ENCODE measurements at regions not wholly inside any gene's neighbourhood (a gene's known extent, or its start where the extent isn't known, plus 50 kb on each side); places are given as distances from the start of the nearest gene placed in this dataset.

GRCh38 chr3:174715386-174715785 lies 143.7 kb upstream of the NAALADL2 start:
- Histone ChIP-seq H3K9me3 (no peaks in the 10 kb centered on the region), H3K4me1 (no peaks in the 10 kb centered on the region), H3K36me3 (no peaks in the 10 kb centered on the region), H3K4me3 (ENCODE audit: low read depth, low read length) (no peak overlapping the region), H3K27me3 (no peaks in the 10 kb centered on the region)
- TF ChIP-seq, protein P1, sequence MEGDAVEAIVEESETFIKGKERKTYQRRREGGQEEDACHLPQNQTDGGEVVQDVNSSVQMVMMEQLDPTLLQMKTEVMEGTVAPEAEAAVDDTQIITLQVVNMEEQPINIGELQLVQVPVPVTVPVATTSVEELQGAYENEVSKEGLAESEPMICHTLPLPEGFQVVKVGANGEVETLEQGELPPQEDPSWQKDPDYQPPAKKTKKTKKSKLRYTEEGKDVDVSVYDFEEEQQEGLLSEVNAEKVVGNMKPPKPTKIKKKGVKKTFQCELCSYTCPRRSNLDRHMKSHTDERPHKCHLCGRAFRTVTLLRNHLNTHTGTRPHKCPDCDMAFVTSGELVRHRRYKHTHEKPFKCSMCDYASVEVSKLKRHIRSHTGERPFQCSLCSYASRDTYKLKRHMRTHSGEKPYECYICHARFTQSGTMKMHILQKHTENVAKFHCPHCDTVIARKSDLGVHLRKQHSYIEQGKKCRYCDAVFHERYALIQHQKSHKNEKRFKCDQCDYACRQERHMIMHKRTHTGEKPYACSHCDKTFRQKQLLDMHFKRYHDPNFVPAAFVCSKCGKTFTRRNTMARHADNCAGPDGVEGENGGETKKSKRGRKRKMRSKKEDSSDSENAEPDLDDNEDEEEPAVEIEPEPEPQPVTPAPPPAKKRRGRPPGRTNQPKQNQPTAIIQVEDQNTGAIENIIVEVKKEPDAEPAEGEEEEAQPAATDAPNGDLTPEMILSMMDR (IDR thresholded peaks at IDR 0.05; ENCODE audit: low read depth, low read length) = no peak
- no peak for DNase-seq

DNA sequence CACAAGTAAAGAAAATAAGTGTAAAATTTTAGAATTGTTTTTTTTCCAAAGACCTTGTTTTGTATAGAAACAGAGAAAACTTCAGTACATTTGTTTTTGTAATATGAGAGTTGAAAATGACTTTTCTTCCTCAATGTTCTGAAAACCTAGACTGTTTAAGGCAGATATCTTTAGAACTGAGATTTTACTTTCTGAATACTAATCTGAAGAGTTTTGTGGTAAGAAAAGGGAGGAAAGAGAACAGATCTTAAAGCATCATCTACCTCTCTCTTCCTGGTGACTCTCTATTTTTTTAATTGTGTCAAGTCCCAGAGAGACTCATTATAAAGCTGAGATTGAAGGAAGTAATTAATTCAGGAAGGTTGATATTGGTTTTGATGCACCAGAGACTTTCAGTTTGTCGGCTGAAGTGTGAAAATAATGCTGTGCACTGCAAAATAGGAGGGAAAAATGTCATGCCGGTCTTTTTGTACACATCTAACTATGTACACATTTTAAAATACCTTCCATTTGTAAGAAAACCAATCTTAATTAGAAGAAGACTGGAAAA lies 142.1 kb upstream of the NAALADL2 start:
- H3K27me3 ChIP-seq = no peaks in the 10 kb centered on the region
- H3K36me3 ChIP-seq = no peaks in the 10 kb centered on the region
- no peaks in the 10 kb centered on the region for H3K9me3 ChIP-seq
- H3K4me3 ChIP-seq (ENCODE audit: low read depth, low read length) = no peak overlapping the region
- DNase-seq = no peak
- TF ChIP-seq, protein P1 (IDR thresholded peaks at IDR 0.05; ENCODE audit: low read depth, low read length) = no peak
- H3K4me1 ChIP-seq = no peaks in the 10 kb centered on the region

DNA sequence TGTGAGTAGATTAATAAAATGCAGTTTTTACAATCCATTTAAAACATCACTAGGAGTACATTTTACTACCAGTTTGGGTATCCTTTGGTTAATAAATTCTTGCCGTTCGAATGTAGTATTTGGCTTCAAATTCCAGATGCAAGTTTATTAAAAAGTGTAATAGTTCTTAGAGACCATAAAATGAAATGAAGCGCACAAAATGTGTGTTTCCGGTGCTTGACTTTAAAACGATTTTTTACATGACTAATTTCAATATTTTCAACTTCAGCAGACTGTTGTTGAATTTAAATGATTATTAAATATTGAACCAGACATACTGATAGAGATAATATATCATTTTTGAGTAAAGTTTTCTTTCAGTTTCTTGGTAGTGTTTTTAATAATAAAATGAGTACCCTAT lies 138.4 kb upstream of the NAALADL2 start:
- H3K4me3 ChIP-seq (ENCODE audit: low read depth, low read length) = no peak overlapping the region
- H3K4me1 ChIP-seq = no peaks in the 10 kb centered on the region
- no peaks in the 10 kb centered on the region for H3K36me3 ChIP-seq
- no peaks in the 10 kb centered on the region for H3K9me3 ChIP-seq
- H3K27me3 ChIP-seq = no peaks in the 10 kb centered on the region
- TF ChIP-seq, protein P1 (IDR thresholded peaks at IDR 0.05; ENCODE audit: low read depth, low read length) = no peak
- DNase-seq = no peak

DNA sequence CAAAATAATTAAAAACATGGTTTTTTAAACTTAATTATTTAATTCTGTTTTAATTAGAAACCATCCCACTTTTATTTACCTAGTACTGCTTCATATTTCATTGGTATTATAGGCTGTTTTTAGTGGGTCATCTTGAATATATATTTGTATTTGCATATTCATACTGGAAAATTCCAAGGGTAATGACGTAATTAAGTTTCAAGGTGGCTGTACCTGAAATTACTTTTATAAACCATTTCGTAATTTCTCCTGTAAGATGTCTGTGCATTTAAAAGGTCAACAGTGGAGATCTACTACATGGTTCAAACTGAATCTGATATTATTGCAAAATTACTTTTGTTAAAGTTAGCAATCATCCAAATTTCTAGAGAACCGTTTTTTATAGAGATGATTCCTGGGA lies 133.8 kb upstream of the NAALADL2 start:
- H3K4me3 ChIP-seq (ENCODE audit: low read depth, low read length) = no peak overlapping the region
- TF ChIP-seq, protein P1 (IDR thresholded peaks at IDR 0.05; ENCODE audit: low read depth, low read length) = no peak
- DNase-seq = no peak
- H3K4me1 ChIP-seq = no peaks in the 10 kb centered on the region
- H3K36me3 ChIP-seq = no peaks in the 10 kb centered on the region
- H3K9me3 ChIP-seq = no peaks in the 10 kb centered on the region
- no peaks in the 10 kb centered on the region for H3K27me3 ChIP-seq

GRCh38 chr3:174737966-174738365 lies 121.2 kb upstream of the NAALADL2 start:
- DNase-seq = no peak
- no peaks in the 10 kb centered on the region for H3K36me3 ChIP-seq
- H3K27me3 ChIP-seq = no peaks in the 10 kb centered on the region
- no peak overlapping the region for H3K4me3 ChIP-seq (ENCODE audit: low read depth, low read length)
- no peaks in the 10 kb centered on the region for H3K4me1 ChIP-seq
- H3K9me3 ChIP-seq = no peaks in the 10 kb centered on the region
- TF ChIP-seq, protein P1 (IDR thresholded peaks at IDR 0.05; ENCODE audit: low read depth, low read length) = no peak

DNA sequence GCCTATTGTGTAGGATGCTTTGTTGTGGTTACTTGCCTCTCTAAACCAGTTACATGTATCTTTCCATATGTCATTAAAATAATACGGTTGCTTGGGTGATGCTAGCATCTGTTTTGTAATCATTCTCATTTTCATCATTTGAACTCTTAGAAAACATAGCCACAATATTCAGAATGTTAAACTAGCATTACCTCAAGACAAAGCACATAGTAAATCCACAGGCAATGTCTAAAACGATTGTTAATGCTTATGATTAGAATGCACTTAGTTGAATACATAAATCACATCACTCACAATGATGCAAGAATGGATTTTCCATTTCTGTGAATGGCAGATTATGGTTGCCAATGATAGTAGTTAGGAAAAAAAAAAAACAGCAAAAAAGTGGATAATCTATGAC lies 110.0 kb upstream of the NAALADL2 start:
- DNase-seq = no peak
- TF ChIP-seq, protein P1 (IDR thresholded peaks at IDR 0.05; ENCODE audit: low read depth, low read length) = no peak
- H3K36me3 ChIP-seq = no peaks in the 10 kb centered on the region
- H3K4me1 ChIP-seq = no peaks in the 10 kb centered on the region
- no peaks in the 10 kb centered on the region for H3K27me3 ChIP-seq
- no peak overlapping the region for H3K4me3 ChIP-seq (ENCODE audit: low read depth, low read length)
- H3K9me3 ChIP-seq = no peaks in the 10 kb centered on the region; the same call in 1 of the 2 replicates

All from BE2C (cell line).